A673 (cell line): ENCODE measurements at regions not wholly inside any gene's neighbourhood (a gene's known extent, or its start where the extent isn't known, plus 50 kb on each side); places are given as distances from the start of the nearest gene placed in this dataset.

Experiments used
- BruUV-seq: library from RNA; stranded (reverse); fragments of 400-500 nt; replicated peaks from 2 replicates; lab custom pipeline; 2021; lab: Mats Ljungman, UMichigan
- CTCF ChIA-PET: fragments of 300-600 bp; sonication (Branson Sonifier 250); formaldehyde crosslinking; loops from one replicate; lab custom pipeline; 2022; ENCODE audit warnings: antibody characterized with exemption; lab: Charles Lee
- POLR2A ChIA-PET: fragments of 300-600 bp; sonication (Branson Sonifier 250); formaldehyde crosslinking; loops from one replicate; lab custom pipeline; 2022; ENCODE audit warnings: antibody characterized with exemption; ENCODE audit not compliant: low non-redundant PET; lab: Charles Lee
- DNase-seq: peaks from one replicate; pipeline ENCODE4 v3.0.0-alpha.2; 2015; ENCODE audit warnings: low spot score
- H3K27ac ChIP-seq: fragments of 200-600 bp; sonication (generic); 2 replicates; pipeline ENCODE4 v1.5.1; 2016; ENCODE audit warnings: mixed run types, low read depth, mild to moderate bottlenecking, mixed read lengths, antibody characterized with exemption, low read length; ENCODE audit not compliant: poor library complexity, severe bottlenecking
- H3K27me3 ChIP-seq: fragments of 200-600 bp; sonication (generic); replicated peaks from 2 replicates; pipeline ENCODE4 v1.6.1; 2017; ENCODE audit warnings: mixed run types, low read depth, mild to moderate bottlenecking, mixed read lengths, antibody characterized with exemption, low read length; ENCODE audit not compliant: insufficient read depth, poor library complexity
- H3K36me3 ChIP-seq: fragments of 200-600 bp; sonication (generic); 2 replicates; pipeline ENCODE4 v1.6.1; 2016; ENCODE audit warnings: mixed run types, mild to moderate bottlenecking, mixed read lengths, antibody characterized with exemption, low read length; ENCODE audit not compliant: insufficient read depth, poor library complexity, severe bottlenecking
- H3K4me1 ChIP-seq: fragments of 200-600 bp; sonication (generic); 2 replicates; pipeline ENCODE4 v1.6.1; 2017; ENCODE audit warnings: mixed run types, mild to moderate bottlenecking, mixed read lengths, antibody characterized with exemption, low read length; ENCODE audit not compliant: insufficient read depth, poor library complexity, severe bottlenecking
- H3K4me3 ChIP-seq: fragments of 200-600 bp; sonication (generic); 2 replicates; pipeline ENCODE4 v1.5.1; 2016; ENCODE audit warnings: low read depth, mixed run types, mild to moderate bottlenecking, mixed read lengths, low read length; ENCODE audit not compliant: poor library complexity, severe bottlenecking
- H3K9me3 ChIP-seq: fragments of 200-600 bp; sonication (generic); 2 replicates; pipeline ENCODE4 v1.6.1; 2016; ENCODE audit warnings: mixed run types, low read depth, mild to moderate bottlenecking, mixed read lengths, antibody characterized with exemption, low read length; ENCODE audit not compliant: poor library complexity, severe bottlenecking
- EZH2 ChIP-seq: fragments of 200-600 bp; sonication (generic); IDR thresholded peaks from 2 replicates; pipeline ENCODE4 v1.6.1; 2017; ENCODE audit warnings: borderline replicate concordance, low read depth, mild to moderate bottlenecking, mixed read lengths, antibody characterized with exemption, low read length; ENCODE audit not compliant: poor library complexity, severe bottlenecking
- intact Hi-C: fragments of 100-400 bp; cut with micrococcal nuclease; formaldehyde crosslinking; loops from one replicate; pipeline ENCODE4 v1.10.0; 2022; ENCODE audit not compliant: unreplicated experiment
- TF ChIP-seq, protein P1 (sequence below): fragments of 300-800, 200-600 bp; sonication (generic); conservative IDR thresholded peaks from 2 replicates; pipeline ENCODE4 v1.5.1; 2017; ENCODE audit warnings: low read depth, mild to moderate bottlenecking, antibody characterized with exemption, low read length, moderate library complexity, mixed read lengths

DNA sequence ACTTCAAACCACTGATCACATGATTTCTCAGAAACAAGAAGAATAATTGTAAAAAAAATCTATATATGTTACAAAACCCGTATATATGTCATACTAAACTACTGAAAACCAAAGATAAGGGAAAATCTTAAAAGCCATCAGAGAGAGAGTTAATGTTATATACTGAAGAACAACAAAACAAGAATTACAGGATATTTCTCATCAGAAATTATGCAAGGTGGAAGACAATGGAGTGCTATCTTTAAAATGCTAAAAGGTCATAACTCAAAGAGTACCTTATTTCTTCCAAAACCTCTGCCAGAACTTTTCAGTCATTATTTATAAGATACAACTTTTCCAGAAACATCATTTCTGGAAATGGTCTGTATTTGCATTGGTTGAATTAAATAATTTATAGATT is 256.8 kb downstream of the RBM26 start:
- Histone ChIP-seq H3K9me3 (no peaks in the 10 kb centered on the region), H3K4me1 (no peaks in the 10 kb centered on the region), H3K36me3 (no peaks in the 10 kb centered on the region), H3K27ac (no peak overlapping the region), H3K4me3 (no peak overlapping the region), H3K27me3 (no peaks in the 10 kb centered on the region)
- no TSS peak for BruUV-seq
- TF ChIP-seq EZH2, result no peak
- TF ChIP-seq, protein P1, sequence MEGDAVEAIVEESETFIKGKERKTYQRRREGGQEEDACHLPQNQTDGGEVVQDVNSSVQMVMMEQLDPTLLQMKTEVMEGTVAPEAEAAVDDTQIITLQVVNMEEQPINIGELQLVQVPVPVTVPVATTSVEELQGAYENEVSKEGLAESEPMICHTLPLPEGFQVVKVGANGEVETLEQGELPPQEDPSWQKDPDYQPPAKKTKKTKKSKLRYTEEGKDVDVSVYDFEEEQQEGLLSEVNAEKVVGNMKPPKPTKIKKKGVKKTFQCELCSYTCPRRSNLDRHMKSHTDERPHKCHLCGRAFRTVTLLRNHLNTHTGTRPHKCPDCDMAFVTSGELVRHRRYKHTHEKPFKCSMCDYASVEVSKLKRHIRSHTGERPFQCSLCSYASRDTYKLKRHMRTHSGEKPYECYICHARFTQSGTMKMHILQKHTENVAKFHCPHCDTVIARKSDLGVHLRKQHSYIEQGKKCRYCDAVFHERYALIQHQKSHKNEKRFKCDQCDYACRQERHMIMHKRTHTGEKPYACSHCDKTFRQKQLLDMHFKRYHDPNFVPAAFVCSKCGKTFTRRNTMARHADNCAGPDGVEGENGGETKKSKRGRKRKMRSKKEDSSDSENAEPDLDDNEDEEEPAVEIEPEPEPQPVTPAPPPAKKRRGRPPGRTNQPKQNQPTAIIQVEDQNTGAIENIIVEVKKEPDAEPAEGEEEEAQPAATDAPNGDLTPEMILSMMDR, result no peak
- no peak for DNase-seq
- CTCF ChIA-PET, result no interaction called here
- intact Hi-C loops, result no loop called here
- POLR2A ChIA-PET, result interaction anchor here (0.6 kb wide), 1 partner anchor 14 kb away, joined by 3 read pairs; no protein-coding TSS in a partner anchor

DNA sequence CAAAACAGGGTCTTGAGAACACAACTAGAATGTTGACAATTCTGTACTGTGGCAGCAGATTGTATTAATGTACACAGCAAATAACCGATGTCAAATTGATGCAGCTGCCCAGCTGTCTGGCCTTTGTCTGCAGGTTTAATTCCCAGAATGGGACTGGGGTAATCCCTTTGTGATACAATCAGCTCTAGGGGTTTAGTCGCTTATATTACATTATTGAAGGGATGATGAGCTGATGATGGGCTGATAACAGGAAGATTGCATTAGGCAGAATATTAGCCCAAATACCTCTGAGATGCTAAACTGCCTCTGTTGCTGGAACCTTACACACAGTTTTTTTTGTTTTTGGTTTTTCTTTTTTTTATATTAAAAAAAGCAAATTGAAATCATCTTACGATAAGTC is 265.0 kb downstream of the RBM26 start:
- no TSS peak for BruUV-seq
- Histone ChIP-seq H3K27me3 (no peaks in the 10 kb centered on the region), H3K27ac (no peak overlapping the region), H3K9me3 (no peaks in the 10 kb centered on the region), H3K4me1 (no peaks in the 10 kb centered on the region), H3K4me3 (no peak overlapping the region), H3K36me3 (no peaks in the 10 kb centered on the region)
- ChIA-PET POLR2A (no interaction called here), CTCF (no interaction called here)
- no peak for DNase-seq
- no peak for TF ChIP-seq EZH2
- TF ChIP-seq, protein P1, result no peak
- intact Hi-C loops, result no loop called here

DNA sequence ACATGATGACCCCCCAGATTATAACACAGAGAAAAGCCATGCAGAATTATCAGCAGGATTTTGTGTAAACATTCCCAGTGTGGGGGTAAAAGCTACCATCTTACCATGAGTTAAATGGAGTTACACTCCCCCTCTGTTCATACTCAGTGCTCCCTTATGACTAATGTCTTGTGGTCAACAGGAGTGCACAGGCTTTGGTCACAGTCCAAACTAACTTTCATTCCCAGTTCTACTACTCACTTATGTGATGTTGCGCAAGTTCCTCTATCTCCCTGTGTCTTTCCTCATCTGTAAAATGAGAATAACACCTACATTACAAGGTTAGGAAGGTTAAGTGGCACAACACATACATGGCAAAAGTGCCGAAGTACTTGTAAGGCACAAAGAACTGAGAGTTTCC is 277.9 kb downstream of the RBM26 start:
- POLR2A ChIA-PET, result no interaction called here
- no peak for DNase-seq
- intact Hi-C loops, result no loop called here
- H3K4me3 ChIP-seq, result no peak overlapping the region
- H3K36me3 ChIP-seq, result no peaks in the 10 kb centered on the region
- no TSS peak for BruUV-seq
- no peaks in the 10 kb centered on the region for H3K9me3 ChIP-seq
- no peak overlapping the region for H3K27ac ChIP-seq
- CTCF ChIA-PET, result no interaction called here
- TF ChIP-seq, protein P1, result no peak
- no peak for TF ChIP-seq EZH2
- H3K4me1 ChIP-seq, result no peaks in the 10 kb centered on the region
- no peaks in the 10 kb centered on the region for H3K27me3 ChIP-seq
